ENCODE measurements at regions not wholly inside any gene's neighbourhood (a gene's known extent, or its start where the extent isn't known, plus 50 kb on each side); places are given as distances from the start of the nearest gene placed in this dataset.

DNA sequence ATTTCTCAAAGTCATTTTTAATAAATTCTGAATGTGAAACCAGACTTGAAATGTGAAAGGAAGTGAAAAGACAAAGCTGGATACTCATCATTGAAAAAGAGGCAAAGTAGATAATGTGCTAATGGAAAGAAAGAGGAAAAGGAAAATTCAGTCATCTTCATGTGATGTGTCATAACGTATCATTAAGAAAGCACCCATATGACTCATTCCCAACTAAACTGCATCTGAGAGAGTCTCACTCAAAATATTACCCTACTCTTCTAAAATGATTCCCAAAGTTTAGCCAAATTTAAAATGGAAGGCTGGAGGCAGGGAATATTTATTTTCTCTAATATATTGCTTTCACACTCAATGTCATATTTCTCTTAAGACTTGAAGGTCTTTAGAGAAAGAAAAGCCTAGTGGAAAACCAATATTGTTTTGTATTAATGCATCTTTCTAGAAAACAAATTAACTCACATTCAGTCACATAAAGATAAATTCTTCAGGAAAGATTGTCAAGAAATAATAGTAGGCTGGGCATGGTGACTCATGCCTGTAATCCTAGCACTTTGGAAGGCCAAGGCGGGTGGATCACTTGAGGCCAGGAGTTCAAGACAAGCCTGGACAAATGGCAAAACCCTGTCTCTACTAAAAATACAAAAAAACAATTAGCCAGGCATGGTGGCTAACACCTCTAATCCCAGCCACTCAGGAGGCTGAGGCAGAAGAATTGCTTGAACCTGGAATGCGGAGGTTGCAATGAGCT lies 129.9 kb downstream of the SLC30A10 start:
- WGBS, 2 donors: 49 to 66% methylated on average over 3 of the region's 3 CpGs
- DNase-seq (ENCODE audit: low spot score in 2 of 2): no peak
- TF ChIP-seq, protein P1, sequence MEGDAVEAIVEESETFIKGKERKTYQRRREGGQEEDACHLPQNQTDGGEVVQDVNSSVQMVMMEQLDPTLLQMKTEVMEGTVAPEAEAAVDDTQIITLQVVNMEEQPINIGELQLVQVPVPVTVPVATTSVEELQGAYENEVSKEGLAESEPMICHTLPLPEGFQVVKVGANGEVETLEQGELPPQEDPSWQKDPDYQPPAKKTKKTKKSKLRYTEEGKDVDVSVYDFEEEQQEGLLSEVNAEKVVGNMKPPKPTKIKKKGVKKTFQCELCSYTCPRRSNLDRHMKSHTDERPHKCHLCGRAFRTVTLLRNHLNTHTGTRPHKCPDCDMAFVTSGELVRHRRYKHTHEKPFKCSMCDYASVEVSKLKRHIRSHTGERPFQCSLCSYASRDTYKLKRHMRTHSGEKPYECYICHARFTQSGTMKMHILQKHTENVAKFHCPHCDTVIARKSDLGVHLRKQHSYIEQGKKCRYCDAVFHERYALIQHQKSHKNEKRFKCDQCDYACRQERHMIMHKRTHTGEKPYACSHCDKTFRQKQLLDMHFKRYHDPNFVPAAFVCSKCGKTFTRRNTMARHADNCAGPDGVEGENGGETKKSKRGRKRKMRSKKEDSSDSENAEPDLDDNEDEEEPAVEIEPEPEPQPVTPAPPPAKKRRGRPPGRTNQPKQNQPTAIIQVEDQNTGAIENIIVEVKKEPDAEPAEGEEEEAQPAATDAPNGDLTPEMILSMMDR (IDR thresholded peaks at IDR 0.05): no peak
- no peak for TF ChIP-seq POLR2A (IDR thresholded peaks at IDR 0.05)
- H3K4me3 ChIP-seq (ENCODE audit: low read depth, poor library complexity, severe bottlenecking): no peak overlapping the region
- intact Hi-C loops (cut with DNase I; ENCODE audit: low total_unique reads): no loop called here

DNA sequence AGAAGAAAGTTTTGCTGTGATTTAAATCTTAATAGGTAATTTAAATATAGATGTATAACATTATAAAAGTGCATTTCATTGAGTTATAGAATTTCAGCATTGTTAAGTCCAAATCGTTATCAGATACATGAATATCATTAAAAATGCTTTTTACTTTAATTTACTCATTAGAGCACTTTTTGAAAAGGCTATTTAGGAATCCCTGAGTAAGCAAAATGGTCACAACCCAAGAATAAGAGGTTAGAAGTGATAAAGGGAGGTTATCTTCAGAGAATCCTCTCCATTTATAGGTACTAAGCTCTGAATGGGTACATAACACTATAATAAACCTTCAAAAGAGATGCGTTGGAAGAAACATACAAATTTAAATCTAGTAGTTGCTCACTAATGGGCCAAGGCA lies 130.7 kb downstream of the SLC30A10 start:
- intact Hi-C loops (cut with DNase I; ENCODE audit: low total_unique reads): no loop called here
- WGBS, 2 donors: 90 to 97% methylated on average over 2 of the region's 2 CpGs

DNA sequence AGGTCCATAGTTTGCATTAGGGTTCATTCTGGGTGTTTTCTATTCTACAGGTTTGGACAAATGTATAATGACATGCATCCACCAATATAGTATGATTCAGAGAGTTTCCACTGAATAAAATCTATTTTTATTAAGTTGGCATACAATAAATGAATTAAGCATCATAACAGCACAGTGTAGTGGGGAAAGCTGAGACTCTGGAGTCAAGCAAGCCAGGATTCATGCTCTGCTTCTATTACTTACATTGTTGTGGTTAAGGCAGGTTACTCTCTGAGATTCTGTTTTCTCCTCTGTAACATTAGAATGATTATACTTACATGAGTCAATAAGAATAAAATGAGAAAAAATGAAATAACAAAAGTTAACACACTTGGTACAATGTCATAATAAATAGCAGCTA lies 131.3 kb downstream of the SLC30A10 start:
- intact Hi-C loops (cut with DNase I; ENCODE audit: low total_unique reads): no loop called here
- H3K4me3 ChIP-seq (ENCODE audit: low read depth, poor library complexity, severe bottlenecking): no peak overlapping the region
- no peak for DNase-seq (ENCODE audit: low spot score in 2 of 2)
- TF ChIP-seq, protein P1 (IDR thresholded peaks at IDR 0.05): no peak
- no peak for TF ChIP-seq POLR2A (IDR thresholded peaks at IDR 0.05)

More for the DNA sequence above, 130.7 kb downstream of the SLC30A10 start:
- DNase-seq (ENCODE audit: low spot score in 2 of 2): no peak
- TF ChIP-seq, protein P1 (IDR thresholded peaks at IDR 0.05): no peak
- TF ChIP-seq POLR2A (IDR thresholded peaks at IDR 0.05): no peak
- H3K4me3 ChIP-seq (ENCODE audit: low read depth, poor library complexity, severe bottlenecking): no peak overlapping the region

DNA sequence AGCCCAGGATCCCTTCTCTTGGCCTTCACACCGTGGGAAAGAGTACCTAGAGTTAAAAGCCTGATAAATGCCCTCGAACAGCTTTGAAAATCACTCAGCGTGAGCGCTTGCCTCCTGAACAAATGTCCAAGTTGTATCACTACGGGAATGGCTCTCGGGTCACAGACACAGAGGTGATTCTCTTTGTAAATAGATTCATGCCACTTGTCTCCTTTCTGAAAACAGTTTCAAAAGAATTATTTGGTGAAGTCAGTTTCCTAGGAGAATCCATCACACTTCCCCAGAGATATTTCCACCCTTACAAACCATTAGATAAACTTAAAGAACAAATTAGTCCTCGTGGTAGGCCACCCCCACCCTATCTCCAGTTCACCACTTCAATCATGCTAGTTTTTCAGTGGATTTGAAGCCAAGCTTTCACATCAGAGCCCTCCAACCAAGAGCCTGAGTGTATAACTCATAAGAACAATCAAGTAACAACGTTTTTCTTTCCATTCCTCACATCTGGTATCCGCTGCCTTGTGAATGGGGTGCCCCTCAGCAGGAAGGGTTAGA lies 132.9 kb downstream of the SLC30A10 start:
- TF ChIP-seq, protein P1 (IDR thresholded peaks at IDR 0.05): no peak
- no peak for TF ChIP-seq POLR2A (IDR thresholded peaks at IDR 0.05)
- WGBS, 2 donors: 75 to 85% methylated on average over 9 of the region's 9 CpGs
- no peak overlapping the region for H3K4me3 ChIP-seq (ENCODE audit: low read depth, poor library complexity, severe bottlenecking)
- DNase-seq (ENCODE audit: low spot score in 2 of 2): no peak
- intact Hi-C loops (cut with DNase I; ENCODE audit: low total_unique reads): no loop called here

DNA sequence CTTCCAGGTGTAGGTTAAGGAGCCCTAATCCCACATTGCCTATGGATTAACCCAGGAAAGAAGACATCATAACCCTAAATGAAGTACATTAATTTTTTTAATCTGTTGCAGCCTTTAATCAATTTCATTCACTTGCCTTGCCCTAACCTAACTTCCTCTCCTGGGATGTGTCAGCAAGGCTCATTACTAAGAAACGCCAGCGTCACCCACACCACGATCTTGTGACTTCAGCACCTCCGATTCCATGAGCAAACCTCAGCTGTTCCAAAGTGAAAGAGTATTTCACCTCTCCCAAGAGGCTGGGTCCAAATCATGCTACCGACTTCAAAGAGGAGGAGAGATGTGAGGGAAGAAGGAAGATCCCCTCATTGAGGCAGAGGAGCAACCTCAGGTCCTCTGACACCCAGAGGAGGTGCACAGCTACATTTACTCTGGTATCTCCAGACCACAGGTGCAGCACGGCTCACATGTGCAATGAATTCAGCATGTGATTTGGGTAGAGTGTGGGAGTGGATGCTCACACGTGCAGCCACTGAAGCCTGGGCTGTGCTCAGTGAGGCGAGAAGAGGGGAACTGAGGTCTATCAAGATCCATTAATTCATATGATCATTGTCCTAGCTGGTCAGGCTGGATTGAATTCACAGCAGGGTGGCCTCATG lies 134.1 kb downstream of the SLC30A10 start:
- intact Hi-C loops (cut with DNase I; ENCODE audit: low total_unique reads): no loop called here
- no peak for DNase-seq (ENCODE audit: low spot score in 2 of 2)
- no peak overlapping the region for H3K4me3 ChIP-seq (ENCODE audit: low read depth, poor library complexity, severe bottlenecking)
- WGBS, 2 donors: 88 to 89% methylated on average over 8 of the region's 8 CpGs
- TF ChIP-seq, protein P1 (IDR thresholded peaks at IDR 0.05): no peak
- TF ChIP-seq POLR2A (IDR thresholded peaks at IDR 0.05): no peak

All from lower leg skin (tissue), 4 donors.